PFSK-1 (cell line): ENCODE measurements at regions not wholly inside any gene's neighbourhood (a gene's known extent, or its start where the extent isn't known, plus 50 kb on each side); places are given as distances from the start of the nearest gene placed in this dataset.

Source experiments
- POLR2AphosphoS5 ChIP-seq: IDR thresholded peaks from 2 replicates; pipeline ENCODE4 v1.6.1; 2012; ENCODE audit warnings: low read depth, mild to moderate bottlenecking, control low read depth, low read length, moderate library complexity
- SIN3A ChIP-seq: IDR thresholded peaks from 2 replicates; pipeline ENCODE4 v1.6.1; 2012; ENCODE audit warnings: mild to moderate bottlenecking, low read length, moderate library complexity, borderline replicate concordance; ENCODE audit not compliant: insufficient read depth
- TAF1 ChIP-seq: IDR thresholded peaks from 2 replicates; pipeline ENCODE4 v1.6.1; 2012; ENCODE audit warnings: low read length, control low read depth, borderline replicate concordance; ENCODE audit not compliant: insufficient read depth
- TF ChIP-seq, protein P1 (sequence below), 2 experiments: IDR thresholded peaks; 2 replicates each; pipeline versions ENCODE4 v1.6.1 to v1.8.0; 2011 to 2012; ENCODE audit warnings: low read depth in 2 of 2, low read length in 2 of 2, control low read depth in 1 of 2, inconsistent platforms in 1 of 2, mild to moderate bottlenecking in 1 of 2, moderate library complexity in 1 of 2; ENCODE audit not compliant: insufficient read depth in 1 of 2

DNA sequence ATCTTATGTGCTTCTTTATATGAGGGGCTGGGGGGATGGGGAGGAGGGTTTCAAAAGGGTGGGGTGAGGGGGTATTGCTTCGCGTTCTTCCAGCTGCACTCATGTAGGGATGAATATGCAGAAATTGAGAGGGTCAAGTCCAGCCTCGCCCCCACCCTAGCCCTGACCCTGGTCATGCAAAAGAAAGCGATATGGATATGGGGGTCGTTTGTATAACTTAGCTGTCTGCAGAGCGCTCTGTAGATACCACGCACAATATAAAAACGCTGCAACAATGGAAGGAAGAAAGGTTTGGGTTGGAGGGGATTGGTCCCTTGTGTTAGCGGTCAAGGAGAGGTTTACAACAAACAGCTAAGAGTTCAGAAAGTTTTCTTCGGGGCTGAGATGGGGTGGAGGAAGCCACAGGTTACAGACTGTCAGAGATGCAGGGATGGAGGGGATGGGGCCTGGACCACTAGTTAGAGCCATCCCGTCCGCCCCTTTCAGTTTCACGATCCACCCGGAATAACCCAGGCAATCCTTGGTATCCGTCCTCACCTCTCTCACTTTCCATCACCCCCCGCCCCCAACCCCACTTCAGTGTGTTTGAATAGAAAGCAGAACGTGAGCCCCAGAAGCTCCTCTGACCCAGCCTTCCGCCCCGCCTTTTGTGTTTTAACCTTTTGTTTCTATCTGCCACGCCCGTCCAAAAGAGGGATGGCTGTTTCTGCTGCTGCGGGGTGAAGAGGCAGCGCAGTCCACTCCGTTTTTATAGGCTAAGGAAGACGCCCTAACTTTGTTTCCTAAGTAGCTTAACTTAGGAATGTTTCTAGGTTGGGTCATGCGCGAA, 73.5 kb downstream of the SOX4 start:
- no peak for TF ChIP-seq TAF1
- no peak for TF ChIP-seq SIN3A
- TF ChIP-seq POLR2AphosphoS5: no peak
- TF ChIP-seq, protein P1, sequence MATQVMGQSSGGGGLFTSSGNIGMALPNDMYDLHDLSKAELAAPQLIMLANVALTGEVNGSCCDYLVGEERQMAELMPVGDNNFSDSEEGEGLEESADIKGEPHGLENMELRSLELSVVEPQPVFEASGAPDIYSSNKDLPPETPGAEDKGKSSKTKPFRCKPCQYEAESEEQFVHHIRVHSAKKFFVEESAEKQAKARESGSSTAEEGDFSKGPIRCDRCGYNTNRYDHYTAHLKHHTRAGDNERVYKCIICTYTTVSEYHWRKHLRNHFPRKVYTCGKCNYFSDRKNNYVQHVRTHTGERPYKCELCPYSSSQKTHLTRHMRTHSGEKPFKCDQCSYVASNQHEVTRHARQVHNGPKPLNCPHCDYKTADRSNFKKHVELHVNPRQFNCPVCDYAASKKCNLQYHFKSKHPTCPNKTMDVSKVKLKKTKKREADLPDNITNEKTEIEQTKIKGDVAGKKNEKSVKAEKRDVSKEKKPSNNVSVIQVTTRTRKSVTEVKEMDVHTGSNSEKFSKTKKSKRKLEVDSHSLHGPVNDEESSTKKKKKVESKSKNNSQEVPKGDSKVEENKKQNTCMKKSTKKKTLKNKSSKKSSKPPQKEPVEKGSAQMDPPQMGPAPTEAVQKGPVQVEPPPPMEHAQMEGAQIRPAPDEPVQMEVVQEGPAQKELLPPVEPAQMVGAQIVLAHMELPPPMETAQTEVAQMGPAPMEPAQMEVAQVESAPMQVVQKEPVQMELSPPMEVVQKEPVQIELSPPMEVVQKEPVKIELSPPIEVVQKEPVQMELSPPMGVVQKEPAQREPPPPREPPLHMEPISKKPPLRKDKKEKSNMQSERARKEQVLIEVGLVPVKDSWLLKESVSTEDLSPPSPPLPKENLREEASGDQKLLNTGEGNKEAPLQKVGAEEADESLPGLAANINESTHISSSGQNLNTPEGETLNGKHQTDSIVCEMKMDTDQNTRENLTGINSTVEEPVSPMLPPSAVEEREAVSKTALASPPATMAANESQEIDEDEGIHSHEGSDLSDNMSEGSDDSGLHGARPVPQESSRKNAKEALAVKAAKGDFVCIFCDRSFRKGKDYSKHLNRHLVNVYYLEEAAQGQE (IDR thresholded peaks at IDR 0.05; ENCODE audit: insufficient read depth in 1 of 2, low read depth in 2 of 2, low read length in 2 of 2): no peak
